Mucosa of descending colon (tissue), 3 donors: ENCODE measurements at regions not wholly inside any gene's neighbourhood (a gene's known extent, or its start where the extent isn't known, plus 50 kb on each side); places are given as distances from the start of the nearest gene placed in this dataset.

Experiments used
- ATAC-seq: fragments of 200-7000 bp; cut with Tn5 transposase; one replicate; pipeline ENCODE4 v1.9.1; 2020; ENCODE audit warnings: mild to moderate bottlenecking, moderate library complexity
- DNase-seq, 3 donors: peaks; one replicate each; pipeline ENCODE4 v3.0.0-alpha.2; 2020
- H3K36me3 ChIP-seq: fragments of 200-600 bp; one replicate; pipeline ENCODE4 v1.8.0; 2021; ENCODE audit warnings: low read depth, mild to moderate bottlenecking
- H3K4me1 ChIP-seq: fragments of 200-600 bp; one replicate; pipeline ENCODE4 v1.8.0; 2021; ENCODE audit warnings: low read depth, mild to moderate bottlenecking
- H3K4me3 ChIP-seq: fragments of 200-600 bp; one replicate; pipeline ENCODE4 v1.8.0; 2021; ENCODE audit warnings: mild to moderate bottlenecking
- H3K9me3 ChIP-seq: fragments of 200-600 bp; one replicate; pipeline ENCODE4 v1.8.0; 2021; ENCODE audit warnings: mild to moderate bottlenecking
- CTCF ChIP-seq: fragments of 200-600 bp; IDR thresholded peaks from one replicate; pipeline ENCODE4 v1.8.0; 2022; ENCODE audit warnings: antibody characterized with exemption, mild to moderate bottlenecking
- intact Hi-C, 2 donors: fragments of 100-400 bp; cut with DNase I in 1 of 2; cut with micrococcal nuclease in 1 of 2; formaldehyde crosslinking; loops; one replicate each; pipeline versions ENCODE4 v1.11.0 to v1.11.1; 2022; cut with DNase I, micrococcal nuclease
- donor health status: DM: no; HTN: no; CAD: no; lungs with moderate emphysema.
- donor health status: DM: no; HTN: no; CAD: no.
- donor health status: DM: no; HTN: yes; CAD: no.

- H3K4me3 ChIP-seq: no peak overlapping the region
- TF ChIP-seq CTCF: no peak
- H3K36me3 ChIP-seq: no peaks in the 10 kb centered on the region
- no peaks in the 10 kb centered on the region for H3K4me1 ChIP-seq
- H3K9me3 ChIP-seq: peaks cover 5% of the 10 kb centered on the region
- ATAC-seq (no peak), DNase-seq (no peak)
- intact Hi-C loops: no loop called here
These were observed 387.6 kb upstream of the DDI1 start for GRCh38 chr11:103648670-103649400.

GRCh38 chr11:103649401-103649895 is 387.0 kb upstream of the DDI1 start:
- Histone ChIP-seq H3K4me3 (no peak overlapping the region), H3K4me1 (no peaks in the 10 kb centered on the region), H3K9me3 (peaks cover 5% of the 10 kb centered on the region), H3K36me3 (no peaks in the 10 kb centered on the region)
- no peak for TF ChIP-seq CTCF
- DNase-seq (no peak), ATAC-seq (no peak)
- intact Hi-C loops: no loop called here

GRCh38 chr11:103650330-103650729 is 386.1 kb upstream of the DDI1 start:
- Histone ChIP-seq H3K36me3 (no peaks in the 10 kb centered on the region), H3K4me1 (no peaks in the 10 kb centered on the region), H3K4me3 (no peak overlapping the region), H3K9me3 (peaks cover 5% of the 10 kb centered on the region)
- intact Hi-C loops: no loop called here
- ATAC-seq (no peak), DNase-seq (no peak)
- TF ChIP-seq CTCF: no peak

GRCh38 chr11:103651341-103651998 is 385.0 kb upstream of the DDI1 start:
- Histone ChIP-seq H3K9me3 (peaks cover 5% of the 10 kb centered on the region), H3K36me3 (no peaks in the 10 kb centered on the region), H3K4me1 (no peaks in the 10 kb centered on the region), H3K4me3 (no peak overlapping the region)
- no peak for ATAC-seq
- no peak for DNase-seq
- TF ChIP-seq CTCF: no peak
- intact Hi-C loops: no loop called here

- ATAC-seq: no peak
- Histone ChIP-seq H3K36me3 (no peaks in the 10 kb centered on the region), H3K4me3 (no peak overlapping the region), H3K4me1 (no peaks in the 10 kb centered on the region), H3K9me3 (peaks cover 5% of the 10 kb centered on the region)
- DNase-seq: no peak
- no peak for TF ChIP-seq CTCF
- intact Hi-C loops: no loop called here
These were observed 384.4 kb upstream of the DDI1 start for GRCh38 chr11:103652013-103652412.
